ENCODE measurements at regions not wholly inside any gene's neighbourhood (a gene's known extent, or its start where the extent isn't known, plus 50 kb on each side); places are given as distances from the start of the nearest gene placed in this dataset.

GRCh38 chr21:20874202-20874601 lies 124.0 kb upstream of the NCAM2 start:
- TF ChIP-seq EZH2phosphoT487 (IDR thresholded peaks at IDR 0.05; ENCODE audit: borderline replicate concordance, low read depth, low read length) = no peak
- TF ChIP-seq, protein P1, sequence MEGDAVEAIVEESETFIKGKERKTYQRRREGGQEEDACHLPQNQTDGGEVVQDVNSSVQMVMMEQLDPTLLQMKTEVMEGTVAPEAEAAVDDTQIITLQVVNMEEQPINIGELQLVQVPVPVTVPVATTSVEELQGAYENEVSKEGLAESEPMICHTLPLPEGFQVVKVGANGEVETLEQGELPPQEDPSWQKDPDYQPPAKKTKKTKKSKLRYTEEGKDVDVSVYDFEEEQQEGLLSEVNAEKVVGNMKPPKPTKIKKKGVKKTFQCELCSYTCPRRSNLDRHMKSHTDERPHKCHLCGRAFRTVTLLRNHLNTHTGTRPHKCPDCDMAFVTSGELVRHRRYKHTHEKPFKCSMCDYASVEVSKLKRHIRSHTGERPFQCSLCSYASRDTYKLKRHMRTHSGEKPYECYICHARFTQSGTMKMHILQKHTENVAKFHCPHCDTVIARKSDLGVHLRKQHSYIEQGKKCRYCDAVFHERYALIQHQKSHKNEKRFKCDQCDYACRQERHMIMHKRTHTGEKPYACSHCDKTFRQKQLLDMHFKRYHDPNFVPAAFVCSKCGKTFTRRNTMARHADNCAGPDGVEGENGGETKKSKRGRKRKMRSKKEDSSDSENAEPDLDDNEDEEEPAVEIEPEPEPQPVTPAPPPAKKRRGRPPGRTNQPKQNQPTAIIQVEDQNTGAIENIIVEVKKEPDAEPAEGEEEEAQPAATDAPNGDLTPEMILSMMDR (conservative IDR thresholded peaks at IDR 0.05; ENCODE audit: low read length) = no peak

Measured in OCI-LY7 (cell line).